Naive thymus-derived CD4-positive, alpha-beta T cell (primary cell): ENCODE measurements at regions not wholly inside any gene's neighbourhood (a gene's known extent, or its start where the extent isn't known, plus 50 kb on each side); places are given as distances from the start of the nearest gene placed in this dataset.

ENCODE experiments used
- ATAC-seq: fragments of 150-1000 bp; cut with Tn5 transposase; 2 replicates; pipeline ENCODE4 v1.10.0; 2021; ENCODE audit warnings: mild to moderate bottlenecking, moderate library complexity
- CTCF ChIA-PET: fragments of 350-600 bp; sonication (Branson Sonifier 250); formaldehyde crosslinking; loops from one replicate; lab custom pipeline; 2021; ENCODE audit warnings: antibody characterized with exemption; lab: Charles Lee
- POLR2A ChIA-PET: fragments of 350-600 bp; sonication (Branson Sonifier 250); formaldehyde crosslinking; loops from one replicate; lab custom pipeline; 2021; ENCODE audit warnings: antibody characterized with exemption, inconsistent platforms; lab: Charles Lee
- DNase-seq, 9 donors: peaks; one replicate each; pipeline versions ENCODE4 v3.0.0 to v3.0.0-alpha.2; 2020 to 2022; ENCODE audit warnings: mixed read lengths in 1 of 9
- H3K27ac ChIP-seq: one replicate; pipeline ENCODE4 v1.7.0; 2013; ENCODE audit warnings: mild to moderate bottlenecking, low read depth, low read length, moderate library complexity
- H3K27me3 ChIP-seq, 2 donors: one replicate each; pipeline ENCODE4 v1.7.0; 2013; ENCODE audit warnings: low read length in 2 of 2, mild to moderate bottlenecking in 2 of 2, moderate library complexity in 2 of 2; ENCODE audit not compliant: control insufficient read depth in 2 of 2, insufficient read depth in 2 of 2
- H3K36me3 ChIP-seq, 3 experiments: 1 replicate in 2 of 3; 2 replicates in 1 of 3; pipeline ENCODE4 v1.7.0; 2013; ENCODE audit warnings: low read length in 3 of 3, mild to moderate bottlenecking in 3 of 3, moderate library complexity in 1 of 3; ENCODE audit not compliant: insufficient read depth in 3 of 3, control insufficient read depth in 2 of 3
- H3K4me1 ChIP-seq, 2 donors: one replicate each; pipeline ENCODE4 v1.7.0; 2013; ENCODE audit warnings: low read length in 2 of 2, mild to moderate bottlenecking in 2 of 2, moderate library complexity in 1 of 2; ENCODE audit not compliant: control insufficient read depth in 2 of 2, insufficient read depth in 2 of 2
- H3K4me3 ChIP-seq: 2 replicates; pipeline ENCODE4 v1.7.0; 2013; ENCODE audit warnings: mild to moderate bottlenecking, low read length
- H3K9me3 ChIP-seq, 3 experiments: 1 replicate in 2 of 3; 2 replicates in 1 of 3; pipeline ENCODE4 v1.7.0; 2013; ENCODE audit warnings: low read length in 3 of 3; ENCODE audit not compliant: control insufficient read depth in 2 of 3
- H3K27ac Mint-ChIP-seq, 9 donors: one replicate each; pipeline ENCODE4 v1.8.0; 2020 to 2022; ENCODE audit warnings: mixed read lengths in 9 of 9, mild to moderate bottlenecking in 8 of 9, moderate library complexity in 5 of 9, inconsistent platforms in 2 of 9
- H3K27me3 Mint-ChIP-seq, 5 donors: one replicate each; pipeline ENCODE4 v1.8.0; 2021 to 2022; ENCODE audit warnings: mixed read lengths in 5 of 5, mild to moderate bottlenecking in 1 of 5
- H3K36me3 Mint-ChIP-seq, 5 donors: one replicate each; pipeline ENCODE4 v1.8.0; 2020 to 2022; ENCODE audit warnings: mixed read lengths in 5 of 5, mild to moderate bottlenecking in 3 of 5, inconsistent platforms in 1 of 5
- H3K4me1 Mint-ChIP-seq, 7 donors: one replicate each; pipeline ENCODE4 v1.8.0; 2020 to 2022; ENCODE audit warnings: mixed read lengths in 7 of 7, mild to moderate bottlenecking in 3 of 7, inconsistent platforms in 1 of 7
- H3K4me3 Mint-ChIP-seq, 10 donors: one replicate each; pipeline ENCODE4 v1.8.0; 2020 to 2022; ENCODE audit warnings: mild to moderate bottlenecking in 10 of 10, mixed read lengths in 10 of 10, moderate library complexity in 6 of 10, inconsistent platforms in 2 of 10
- H3K9me3 Mint-ChIP-seq, 11 donors: one replicate each; pipeline ENCODE4 v1.8.0; 2020 to 2022; ENCODE audit warnings: mixed read lengths in 11 of 11, mild to moderate bottlenecking in 4 of 11, inconsistent platforms in 1 of 11, moderate library complexity in 1 of 11
- intact Hi-C, 2 donors: fragments of 100-400 bp; cut with micrococcal nuclease; formaldehyde crosslinking; loops; one replicate each; pipeline ENCODE4 v1.15.1; 2023

GRCh38 chr6:137350857-137351256 is 131.7 kb upstream of the IFNGR1 start:
- H3K27ac ChIP-seq: no peak overlapping the region
- Mint-ChIP-seq H3K4me1 (peaks cover 6 to 21% (median 18%) of the 10 kb centered on the region in 7 donors), H3K9me3 (no peaks in the 10 kb centered on the region), H3K27me3 (peaks cover 0 to 18% (median 0%) of the 10 kb centered on the region in 5 donors), H3K36me3 (no peaks in the 10 kb centered on the region), H3K4me3 (no peak overlapping the region), H3K27ac (no peak overlapping the region)
- H3K36me3 ChIP-seq: no peaks in the 10 kb centered on the region
- H3K9me3 ChIP-seq: no peaks in the 10 kb centered on the region
- ChIA-PET CTCF (interaction anchor here (1.6 to 2.0 kb wide), 2 partner anchors 9 to 12 kb away, joined by 5 to 8 read pairs; no protein-coding TSS in a partner anchor), POLR2A (interaction anchor here (1.4 kb wide), 1 partner anchor 9 kb away, joined by 3 read pairs; no protein-coding TSS in a partner anchor)
- no peak overlapping the region for H3K4me3 ChIP-seq
- DNase-seq (no peak), ATAC-seq (no peak)
- no peaks in the 10 kb centered on the region for H3K27me3 ChIP-seq
- peaks cover 12 to 14% of the 10 kb centered on the region in 2 donors for H3K4me1 ChIP-seq
- intact Hi-C loops: no loop called here

- no peaks in the 10 kb centered on the region for H3K9me3 ChIP-seq
- ChIA-PET POLR2A (interaction anchor here (0.5 to 1.4 kb wide), 4 partner anchors 8 to 236 kb away, joined by 3 to 4 read pairs (median 3); no protein-coding TSS in a partner anchor), CTCF (interaction anchor here (0.6 to 2.0 kb wide), 8 partner anchors 8 to 520 kb away, joined by 3 to 16 read pairs (median 5); no protein-coding TSS in a partner anchor)
- H3K27ac ChIP-seq: no peak overlapping the region
- intact Hi-C loops: no loop called here
- no peaks in the 10 kb centered on the region for H3K36me3 ChIP-seq
- H3K9me3 Mint-ChIP-seq: no peaks in the 10 kb centered on the region
- H3K4me3 ChIP-seq: no peak overlapping the region
- peaks cover 7 to 21% (median 18%) of the 10 kb centered on the region in 7 donors for H3K4me1 Mint-ChIP-seq
- H3K27me3 Mint-ChIP-seq: peaks cover 0 to 22% (median 0%) of the 10 kb centered on the region in 5 donors
- H3K27me3 ChIP-seq: no peaks in the 10 kb centered on the region
- H3K4me3 Mint-ChIP-seq: no peak overlapping the region
- ATAC-seq: no peak
- H3K4me1 ChIP-seq: peaks cover 12 to 14% of the 10 kb centered on the region in 2 donors
- no peak for DNase-seq
- H3K27ac Mint-ChIP-seq: peak overlapping the region in 1 of 9 donors; percentile 1
- no peaks in the 10 kb centered on the region for H3K36me3 Mint-ChIP-seq
Observed at GRCh38 chr6:137349856-137350830, 131.0 kb upstream of the IFNGR1 start.

- CTCF ChIA-PET: interaction anchor here (1.0 to 2.0 kb wide), 3 partner anchors 67 to 240 kb away, joined by 4 to 16 read pairs (median 5); no protein-coding TSS in a partner anchor
- Mint-ChIP-seq H3K9me3 (no peaks in the 10 kb centered on the region), H3K4me1 (peaks cover 8 to 16% (median 15%) of the 10 kb centered on the region in 7 donors), H3K4me3 (no peak overlapping the region), H3K27me3 (peaks cover 0 to 29% (median 0%) of the 10 kb centered on the region in 5 donors), H3K36me3 (no peaks in the 10 kb centered on the region), H3K27ac (no peak overlapping the region)
- POLR2A ChIA-PET: interaction anchor here (0.7 to 0.8 kb wide), 2 partner anchors 45 to 228 kb away, joined by 3 to 6 read pairs; no protein-coding TSS in a partner anchor
- H3K4me3 ChIP-seq: no peak overlapping the region
- H3K9me3 ChIP-seq: no peaks in the 10 kb centered on the region
- H3K27ac ChIP-seq: no peak overlapping the region
- H3K4me1 ChIP-seq: peaks cover 10 to 11% of the 10 kb centered on the region in 2 donors
- no peak for DNase-seq
- ATAC-seq: no peak
- intact Hi-C loops: no loop called here
- no peaks in the 10 kb centered on the region for H3K36me3 ChIP-seq
- H3K27me3 ChIP-seq: no peaks in the 10 kb centered on the region
Observed at GRCh38 chr6:137348777-137349176, 129.6 kb upstream of the IFNGR1 start.

- H3K27me3 ChIP-seq: no peaks in the 10 kb centered on the region
- no peak for ATAC-seq
- Mint-ChIP-seq H3K27ac (peak overlapping the region in 4 of 9 donors; percentile 23 to 74 (median 55)), H3K27me3 (peaks cover 0 to 49% (median 0%) of the 10 kb centered on the region in 5 donors), H3K4me1 (peaks cover 6 to 19% (median 17%) of the 10 kb centered on the region in 7 donors), H3K36me3 (peaks cover 0 to 1% (median 0%) of the 10 kb centered on the region in 5 donors), H3K9me3 (no peaks in the 10 kb centered on the region), H3K4me3 (peak overlapping the region in 9 of 10 donors; percentile 77 to 87 (median 83))
- peaks cover 5 to 10% of the 10 kb centered on the region in 2 donors for H3K4me1 ChIP-seq
- no peak for DNase-seq
- ChIA-PET CTCF (interaction anchor here (0.9 to 6.4 kb wide), 10 partner anchors 25 to 247 kb away, joined by 3 to 109 read pairs (median 6); no protein-coding TSS in a partner anchor), POLR2A (interaction anchor here (4.0 kb wide), 1 partner anchor 73 kb away, joined by 26 read pairs; no protein-coding TSS in a partner anchor)
- no peak overlapping the region for H3K4me3 ChIP-seq
- intact Hi-C loops: loop anchor here in 1 of 2 donors (2.0 to 5.0 kb wide), 3 partner anchors 20 to 634 kb away; no protein-coding TSS in a partner anchor
- no peak overlapping the region for H3K27ac ChIP-seq
- no peaks in the 10 kb centered on the region for H3K36me3 ChIP-seq
- no peaks in the 10 kb centered on the region for H3K9me3 ChIP-seq
Observed at GRCh38 chr6:137343241-137343640, 124.1 kb upstream of the IFNGR1 start.

- Histone ChIP-seq H3K36me3 (no peaks in the 10 kb centered on the region), H3K27me3 (no peaks in the 10 kb centered on the region), H3K9me3 (no peaks in the 10 kb centered on the region), H3K4me1 (peaks cover 5 to 10% of the 10 kb centered on the region in 2 donors), H3K4me3 (peak overlapping the region; percentile 24), H3K27ac (no peak overlapping the region)
- Mint-ChIP-seq H3K27ac (peak overlapping the region in 6 of 9 donors; percentile 45 to 83 (median 64)), H3K4me1 (peaks cover 6 to 19% (median 17%) of the 10 kb centered on the region in 7 donors), H3K27me3 (peaks cover 0 to 54% (median 0%) of the 10 kb centered on the region in 5 donors), H3K36me3 (peaks cover 0 to 1% (median 0%) of the 10 kb centered on the region in 5 donors), H3K9me3 (no peaks in the 10 kb centered on the region), H3K4me3 (peak overlapping the region; percentile 77 to 87 (median 83))
- no peak for ATAC-seq
- POLR2A ChIA-PET: interaction anchor here (0.7 to 4.0 kb wide), 5 partner anchors 8 to 78 kb away, joined by 3 to 26 read pairs (median 3); no protein-coding TSS in a partner anchor
- CTCF ChIA-PET: interaction anchor here (0.6 to 6.4 kb wide), 31 partner anchors 7 to 465 kb away, joined by 3 to 109 read pairs (median 4); no protein-coding TSS in a partner anchor
- peak in 2 of 9 donors; percentile 1 to 5 for DNase-seq
- intact Hi-C loops: loop anchor here (1.0 to 5.0 kb wide), 9 partner anchors 20 to 635 kb away; no protein-coding TSS in a partner anchor
Observed at GRCh38 chr6:137342607-137343190, 123.5 kb upstream of the IFNGR1 start.
